ENCODE measurements at regions not wholly inside any gene's neighbourhood (a gene's known extent, or its start where the extent isn't known, plus 50 kb on each side); places are given as distances from the start of the nearest gene placed in this dataset.
A peak's percentile ranks its signal among the peaks of the same experiment; 100 is the strongest.
"Not testable (repeated sequence)": the region's sequence is repeated elsewhere in the genome, so short reads cannot be mapped to it uniquely, and the experiment has no call there.

- no peak for DNase-seq (ENCODE audit: low read depth in 4 of 4, low spot score in 3 of 4)
These were observed 125.7 kb upstream of the TRHDE start for GRCh38 chr12:72146495-72146894.

- no peak for DNase-seq (ENCODE audit: low read depth in 4 of 4, low spot score in 3 of 4)
These were observed 123.5 kb upstream of the TRHDE start for GRCh38 chr12:72148709-72149108.

- no peak for DNase-seq (ENCODE audit: low read depth in 4 of 4, low spot score in 3 of 4)
These were observed 109.3 kb upstream of the TRHDE start for GRCh38 chr12:72162875-72163274.

GRCh38 chr12:72168851-72169250 is 103.3 kb upstream of the TRHDE start:
- no peak for DNase-seq (ENCODE audit: low read depth in 4 of 4, low spot score in 3 of 4)

- DNase-seq (ENCODE audit: low read depth in 4 of 4, low spot score in 3 of 4), result no peak
These were observed 98.2 kb upstream of the TRHDE start for GRCh38 chr12:72173974-72174373.

GRCh38 chr12:72178244-72178643 is 93.9 kb upstream of the TRHDE start:
- no peak for DNase-seq (ENCODE audit: low read depth in 4 of 4, low spot score in 3 of 4)

- no peak for DNase-seq (ENCODE audit: low read depth in 4 of 4, low spot score in 3 of 4)
These were observed 93.3 kb upstream of the TRHDE start for GRCh38 chr12:72178871-72179270.

- no peak for DNase-seq (ENCODE audit: low read depth in 4 of 4, low spot score in 3 of 4)
These were observed 92.3 kb upstream of the TRHDE start for GRCh38 chr12:72179841-72180240.

GRCh38 chr12:72184971-72185533 is 87.1 kb upstream of the TRHDE start:
- not testable (repeated sequence) for DNase-seq (ENCODE audit: low read depth in 4 of 4, low spot score in 3 of 4)

GRCh38 chr12:72189266-72189665 is 82.9 kb upstream of the TRHDE start:
- no peak for DNase-seq (ENCODE audit: low read depth in 4 of 4, low spot score in 3 of 4)

- no peak for DNase-seq (ENCODE audit: low read depth in 4 of 4, low spot score in 3 of 4)
These were observed 80.4 kb upstream of the TRHDE start for GRCh38 chr12:72191761-72192160.

- DNase-seq (ENCODE audit: low read depth in 4 of 4, low spot score in 3 of 4), result no peak
These were observed 74.4 kb upstream of the TRHDE start for GRCh38 chr12:72197790-72198189.

GRCh38 chr12:72201457-72201856 is 70.7 kb upstream of the TRHDE start:
- DNase-seq (ENCODE audit: low read depth in 4 of 4, low spot score in 3 of 4), result no peak

GRCh38 chr12:72203764-72204335 is 68.3 kb upstream of the TRHDE start:
- no peak for DNase-seq (ENCODE audit: low read depth in 4 of 4, low spot score in 3 of 4)

- DNase-seq (ENCODE audit: low read depth in 4 of 4, low spot score in 3 of 4), result peak in 1 of 4 donors; percentile 9
These were observed 65.1 kb upstream of the TRHDE start for GRCh38 chr12:72207079-72207478.

GRCh38 chr12:72207486-72208409 is 64.4 kb upstream of the TRHDE start:
- no peak for DNase-seq (ENCODE audit: low read depth in 4 of 4, low spot score in 3 of 4)

- no peak for DNase-seq (ENCODE audit: low read depth in 4 of 4, low spot score in 3 of 4)
These were observed 63.1 kb upstream of the TRHDE start for GRCh38 chr12:72209086-72209485.

- no peak for DNase-seq (ENCODE audit: low read depth in 4 of 4, low spot score in 3 of 4)
These were observed 58.0 kb upstream of the TRHDE start for GRCh38 chr12:72214163-72214562.

GRCh38 chr12:72215287-72215686 is 56.9 kb upstream of the TRHDE start:
- DNase-seq (ENCODE audit: low read depth in 4 of 4, low spot score in 3 of 4), result not testable (repeated sequence)

- DNase-seq (ENCODE audit: low read depth in 4 of 4, low spot score in 3 of 4), result no peak
These were observed 52.2 kb upstream of the TRHDE start for GRCh38 chr12:72219937-72220336.

Data from left renal pelvis (tissue), 4 donors.